ENCODE measurements at regions not wholly inside any gene's neighbourhood (a gene's known extent, or its start where the extent isn't known, plus 50 kb on each side); places are given as distances from the start of the nearest gene placed in this dataset.
"Not testable (repeated sequence)": the region's sequence is repeated elsewhere in the genome, so short reads cannot be mapped to it uniquely, and the experiment has no call there.

GRCh38 chr2:95761556-95761955 lies 169.8 kb downstream of the TRIM43 start:
- Histone ChIP-seq H2AK5ac (ENCODE audit: insufficient read length, low read length) (no peak overlapping the region), H2AFZ (ENCODE audit: low read length) (no peak overlapping the region), H3K4ac (ENCODE audit: low read depth, low read length) (no peak overlapping the region), H3K9me3 (ENCODE audit: control insufficient read depth, low read depth, low read length) (no peaks in the 10 kb centered on the region), H3K14ac (ENCODE audit: insufficient read depth, low read length) (no peak overlapping the region), H3K9ac (ENCODE audit: extremely low read depth, insufficient read length, low read length) (no peak overlapping the region), H3K79me1 (ENCODE audit: insufficient read depth, low read depth, low read length, poor library complexity, severe bottlenecking) (no peaks in the 10 kb centered on the region), H3K4me1 (ENCODE audit: insufficient read depth, low read length) (no peaks in the 10 kb centered on the region), H3K27ac (ENCODE audit: insufficient read length, low read depth, low read length) (no peak overlapping the region), H4K91ac (ENCODE audit: insufficient read length, low read depth, low read length) (no peak overlapping the region), H2BK120ac (ENCODE audit: low read depth, low read length, poor library complexity, severe bottlenecking) (no peak overlapping the region), H4K8ac (replicated peaks; ENCODE audit: insufficient read length, low read depth, low read length) (no peak overlapping the region), H3T11ph (ENCODE audit: low read length) (no peak overlapping the region), H2BK12ac (ENCODE audit: insufficient read length, low read depth, low read length) (no peak overlapping the region), H3K23me2 (ENCODE audit: insufficient read length, low read depth, low read length, poor library complexity, severe bottlenecking) (no peaks in the 10 kb centered on the region), H2BK20ac (ENCODE audit: low read depth, low read length, poor library complexity, severe bottlenecking) (no peak overlapping the region), H3K56ac (ENCODE audit: insufficient read length, low read depth, low read length) (no peak overlapping the region), H4K5ac (ENCODE audit: insufficient read length, low read depth, low read length) (no peak overlapping the region), H2BK5ac (ENCODE audit: insufficient read length, low read length) (no peak overlapping the region), H3K18ac (ENCODE audit: insufficient read length, low read depth, low read length) (no peak overlapping the region), H3K79me2 (ENCODE audit: insufficient read depth, low read length) (no peaks in the 10 kb centered on the region), H3K4me2 (ENCODE audit: insufficient read depth, insufficient read length, low read length) (no peak overlapping the region), H3K27me3 (ENCODE audit: insufficient read depth, low read length) (no peaks in the 10 kb centered on the region), H4K20me1 (ENCODE audit: control insufficient read depth, insufficient read depth, insufficient read length) (no peaks in the 10 kb centered on the region), H3K23ac (ENCODE audit: insufficient read length, low read depth, low read length) (no peak overlapping the region), H2BK15ac (ENCODE audit: low read depth, low read length) (no peak overlapping the region)
- Mint-ChIP-seq H3K27me3 (ENCODE audit: low read depth) (no peaks in the 10 kb centered on the region; the same call in none of the 2 replicates), H3K4me1 (no peaks in the 10 kb centered on the region), H3K4me3 (no peak overlapping the region), H3K36me3 (ENCODE audit: insufficient read depth in 1 of 3, low read depth in 3 of 3) (no peaks in the 10 kb centered on the region; a peak in 1 of 7 replicates), H3K27ac (no peak overlapping the region), H3K9me3 (peaks cover 0 to 18% of the 10 kb centered on the region in 2 experiments; a peak in 2 of 5 replicates)
- no CpG with 5 or more reads among the region's 3 CpGs for WGBS (ENCODE audit: extremely low coverage, insufficient read length, low lambda C conversion rate)
- DNase-seq: no peak
- TF ChIP-seq CTCF (conservative IDR thresholded peaks at IDR 0.05): no peak

- not testable (repeated sequence) for H3K27me3 ChIP-seq (ENCODE audit: insufficient read depth, low read length); H4K20me1 ChIP-seq (ENCODE audit: control insufficient read depth, insufficient read depth, insufficient read length); H3K23ac ChIP-seq (ENCODE audit: insufficient read length, low read depth, low read length); H2AFZ ChIP-seq (ENCODE audit: low read length); H2BK15ac ChIP-seq (ENCODE audit: low read depth, low read length); H2BK20ac ChIP-seq (ENCODE audit: low read depth, low read length, poor library complexity, severe bottlenecking); H3K18ac ChIP-seq (ENCODE audit: insufficient read length, low read depth, low read length); H3K27ac ChIP-seq (ENCODE audit: insufficient read length, low read depth, low read length); H3K4me1 Mint-ChIP-seq; H2BK12ac ChIP-seq (ENCODE audit: insufficient read length, low read depth, low read length); H3K4ac ChIP-seq (ENCODE audit: low read depth, low read length); H3K4me3 Mint-ChIP-seq; H3K4me2 ChIP-seq (ENCODE audit: insufficient read depth, insufficient read length, low read length); H3K27me3 Mint-ChIP-seq (ENCODE audit: low read depth); H4K5ac ChIP-seq (ENCODE audit: insufficient read length, low read depth, low read length); H3K9me3 ChIP-seq (ENCODE audit: control insufficient read depth, low read depth, low read length); H2BK5ac ChIP-seq (ENCODE audit: insufficient read length, low read length); H3K27ac Mint-ChIP-seq; H3K14ac ChIP-seq (ENCODE audit: insufficient read depth, low read length); H2BK120ac ChIP-seq (ENCODE audit: low read depth, low read length, poor library complexity, severe bottlenecking); H4K91ac ChIP-seq (ENCODE audit: insufficient read length, low read depth, low read length); H3K9ac ChIP-seq (ENCODE audit: extremely low read depth, insufficient read length, low read length); H3K4me1 ChIP-seq (ENCODE audit: insufficient read depth, low read length); DNase-seq; H3K79me1 ChIP-seq (ENCODE audit: insufficient read depth, low read depth, low read length, poor library complexity, severe bottlenecking); H3K56ac ChIP-seq (ENCODE audit: insufficient read length, low read depth, low read length); H3K23me2 ChIP-seq (ENCODE audit: insufficient read length, low read depth, low read length, poor library complexity, severe bottlenecking); H2AK5ac ChIP-seq (ENCODE audit: insufficient read length, low read length); H3K79me2 ChIP-seq (ENCODE audit: insufficient read depth, low read length); H4K8ac ChIP-seq (replicated peaks; ENCODE audit: insufficient read length, low read depth, low read length); H3T11ph ChIP-seq (ENCODE audit: low read length); H3K36me3 Mint-ChIP-seq (ENCODE audit: insufficient read depth in 1 of 3, low read depth in 3 of 3)
- H3K9me3 Mint-ChIP-seq: peaks cover 0 to 13% of the 10 kb centered on the region in 2 experiments; a peak in 1 of 5 replicates
- no CpG with 5 or more reads among the region's 21 CpGs for WGBS (ENCODE audit: extremely low coverage, insufficient read length, low lambda C conversion rate)
Measured at GRCh38 chr2:95762023-95763021, 170.5 kb downstream of the TRIM43 start.
